ENCODE measurements at regions not wholly inside any gene's neighbourhood (a gene's known extent, or its start where the extent isn't known, plus 50 kb on each side); places are given as distances from the start of the nearest gene placed in this dataset.

GRCh38 chr2:153311432-153311831, 167.1 kb downstream of the RPRM start:
- Histone ChIP-seq H3K36me3 (no peaks in the 10 kb centered on the region), H3K27ac (no peak overlapping the region), H3K4me3 (no peak overlapping the region), H3K27me3 (no peaks in the 10 kb centered on the region), H3K4me1 (no peaks in the 10 kb centered on the region), H3K9me3 (no peaks in the 10 kb centered on the region)
- 37 to 39% methylated on average over 8 of the region's 8 CpGs for WGBS, 2 donors
- no peak for DNase-seq (ENCODE audit: low spot score in 2 of 2)
- TF ChIP-seq POLR2A (IDR thresholded peaks at IDR 0.05) (no peak), EP300 (IDR thresholded peaks at IDR 0.05) (no peak), CTCF (IDR thresholded peaks at IDR 0.05) (no peak)

DNA sequence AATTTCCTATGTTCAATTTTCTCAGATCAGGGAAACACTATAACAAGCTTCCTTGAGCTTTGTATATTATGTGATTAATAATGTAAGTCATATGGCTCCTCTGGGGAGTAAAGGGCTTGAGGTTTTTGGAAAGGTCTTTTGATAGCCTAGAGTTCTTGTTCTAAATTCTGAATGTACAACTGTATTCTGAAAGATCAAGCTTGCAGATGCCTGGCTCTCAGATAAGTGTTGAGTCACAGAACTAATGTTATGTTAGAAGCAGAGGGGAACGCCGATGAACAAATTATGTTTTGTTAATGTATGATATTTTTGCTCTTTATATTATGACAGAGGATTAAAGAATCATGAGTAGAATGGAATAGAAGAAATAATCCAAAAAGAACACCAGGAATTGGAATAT, 170.1 kb downstream of the RPRM start:
- no peak overlapping the region for H3K27ac ChIP-seq
- H3K4me1 ChIP-seq, result no peaks in the 10 kb centered on the region
- no peak for DNase-seq (ENCODE audit: low spot score in 2 of 2)
- H3K9me3 ChIP-seq, result no peaks in the 10 kb centered on the region
- H3K27me3 ChIP-seq, result no peaks in the 10 kb centered on the region
- H3K36me3 ChIP-seq, result no peaks in the 10 kb centered on the region
- no peak overlapping the region for H3K4me3 ChIP-seq
- 23 to 39% methylated on average over 2 of the region's 2 CpGs for WGBS, 2 donors
- TF ChIP-seq POLR2A (IDR thresholded peaks at IDR 0.05), result no peak
- TF ChIP-seq CTCF (IDR thresholded peaks at IDR 0.05), result no peak
- TF ChIP-seq EP300 (IDR thresholded peaks at IDR 0.05), result no peak

- H3K27ac ChIP-seq, result no peak overlapping the region
These were observed 171.3 kb downstream of the RPRM start for GRCh38 chr2:153307223-153307622.

DNA sequence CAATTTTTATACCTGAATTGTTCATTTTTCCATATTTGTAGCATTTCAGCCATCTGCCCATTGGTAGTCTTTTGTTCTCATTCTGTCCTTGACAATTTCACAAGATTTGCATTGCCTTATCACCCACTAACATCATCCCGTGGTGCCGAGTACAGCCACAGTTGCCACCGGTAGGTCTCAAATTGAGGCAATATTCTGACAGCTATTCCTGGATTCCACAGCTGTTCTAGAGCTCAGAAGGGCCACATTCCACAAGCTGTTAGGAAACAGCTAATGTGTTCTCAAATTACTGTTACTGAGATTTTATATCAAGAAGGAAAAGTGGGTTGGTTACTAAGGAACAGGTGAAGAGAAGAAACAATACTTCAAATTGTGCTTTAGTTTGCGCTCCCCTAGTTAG, 178.8 kb downstream of the RPRM start:
- no peak overlapping the region for H3K27ac ChIP-seq
- H3K27me3 ChIP-seq, result no peaks in the 10 kb centered on the region
- no peak overlapping the region for H3K4me3 ChIP-seq
- no peak for TF ChIP-seq EP300 (IDR thresholded peaks at IDR 0.05)
- TF ChIP-seq POLR2A (IDR thresholded peaks at IDR 0.05), result no peak
- no peak for TF ChIP-seq CTCF (IDR thresholded peaks at IDR 0.05)
- WGBS, 2 donors, result 91 to 93% methylated on average over 4 of the region's 4 CpGs
- no peaks in the 10 kb centered on the region for H3K9me3 ChIP-seq
- DNase-seq (ENCODE audit: low spot score in 2 of 2), result no peak
- H3K4me1 ChIP-seq, result no peaks in the 10 kb centered on the region
- no peaks in the 10 kb centered on the region for H3K36me3 ChIP-seq

More at GRCh38 chr2:153307223-153307622, 171.3 kb downstream of the RPRM start:
- Histone ChIP-seq H3K36me3 (no peaks in the 10 kb centered on the region), H3K27me3 (no peaks in the 10 kb centered on the region), H3K4me1 (no peaks in the 10 kb centered on the region), H3K9me3 (no peaks in the 10 kb centered on the region), H3K4me3 (no peak overlapping the region)
- WGBS, 2 donors, result 64 to 77% methylated on average over 3 of the region's 3 CpGs
- no peak for DNase-seq (ENCODE audit: low spot score in 2 of 2)
- TF ChIP-seq CTCF (IDR thresholded peaks at IDR 0.05) (no peak), POLR2A (IDR thresholded peaks at IDR 0.05) (no peak), EP300 (IDR thresholded peaks at IDR 0.05) (no peak)

- WGBS, 2 donors, result 86 to 88% methylated on average over 3 of the region's 3 CpGs
- no peaks in the 10 kb centered on the region for H3K4me1 ChIP-seq
- no peak for DNase-seq (ENCODE audit: low spot score in 2 of 2)
- TF ChIP-seq CTCF (IDR thresholded peaks at IDR 0.05) (no peak), EP300 (IDR thresholded peaks at IDR 0.05) (no peak), POLR2A (IDR thresholded peaks at IDR 0.05) (no peak)
- no peak overlapping the region for H3K4me3 ChIP-seq
- H3K36me3 ChIP-seq, result no peaks in the 10 kb centered on the region
- H3K9me3 ChIP-seq, result no peaks in the 10 kb centered on the region
- H3K27ac ChIP-seq, result no peak overlapping the region
- no peaks in the 10 kb centered on the region for H3K27me3 ChIP-seq
These were observed 179.3 kb downstream of the RPRM start for GRCh38 chr2:153299217-153299616.
